ENCODE measurements at regions not wholly inside any gene's neighbourhood (a gene's known extent, or its start where the extent isn't known, plus 50 kb on each side); places are given as distances from the start of the nearest gene placed in this dataset.

DNA sequence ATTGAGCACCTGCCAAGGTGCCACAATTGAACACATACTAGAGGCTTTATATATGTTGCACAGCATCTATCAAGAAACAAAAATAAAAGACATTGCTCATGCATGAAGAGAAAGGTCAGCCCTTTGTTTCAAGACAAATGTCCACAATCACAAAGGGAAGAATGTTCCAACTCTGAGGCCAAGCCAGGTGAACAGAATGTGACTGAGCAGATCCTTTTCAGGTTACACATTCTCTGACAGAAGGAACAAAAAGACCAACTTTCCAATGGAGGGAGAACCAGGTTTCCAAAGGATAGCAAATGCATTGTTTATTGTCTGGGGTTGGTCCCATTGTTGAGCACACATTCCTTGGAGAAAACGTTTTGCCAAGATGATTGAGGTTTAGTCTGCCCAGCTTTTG is 50.2 kb upstream of the FAM174B start:
- H3K27me3 ChIP-seq (ENCODE audit: insufficient read depth, low read length) = peaks cover 9% of the 10 kb centered on the region; the same call in 1 of the 2 replicates
- no peaks in the 10 kb centered on the region for H4K20me1 ChIP-seq (ENCODE audit: insufficient read depth)
- ATAC-seq = no peak
- intact Hi-C loops (cut with micrococcal nuclease) = no loop called here
- H3K27ac ChIP-seq (ENCODE audit: low read depth, low read length) = no peak overlapping the region
- TF ChIP-seq, protein P1, sequence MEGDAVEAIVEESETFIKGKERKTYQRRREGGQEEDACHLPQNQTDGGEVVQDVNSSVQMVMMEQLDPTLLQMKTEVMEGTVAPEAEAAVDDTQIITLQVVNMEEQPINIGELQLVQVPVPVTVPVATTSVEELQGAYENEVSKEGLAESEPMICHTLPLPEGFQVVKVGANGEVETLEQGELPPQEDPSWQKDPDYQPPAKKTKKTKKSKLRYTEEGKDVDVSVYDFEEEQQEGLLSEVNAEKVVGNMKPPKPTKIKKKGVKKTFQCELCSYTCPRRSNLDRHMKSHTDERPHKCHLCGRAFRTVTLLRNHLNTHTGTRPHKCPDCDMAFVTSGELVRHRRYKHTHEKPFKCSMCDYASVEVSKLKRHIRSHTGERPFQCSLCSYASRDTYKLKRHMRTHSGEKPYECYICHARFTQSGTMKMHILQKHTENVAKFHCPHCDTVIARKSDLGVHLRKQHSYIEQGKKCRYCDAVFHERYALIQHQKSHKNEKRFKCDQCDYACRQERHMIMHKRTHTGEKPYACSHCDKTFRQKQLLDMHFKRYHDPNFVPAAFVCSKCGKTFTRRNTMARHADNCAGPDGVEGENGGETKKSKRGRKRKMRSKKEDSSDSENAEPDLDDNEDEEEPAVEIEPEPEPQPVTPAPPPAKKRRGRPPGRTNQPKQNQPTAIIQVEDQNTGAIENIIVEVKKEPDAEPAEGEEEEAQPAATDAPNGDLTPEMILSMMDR (IDR thresholded peaks at IDR 0.05 in 2 of 3, conservative IDR thresholded peaks at IDR 0.05 in 1 of 3; ENCODE audit: borderline replicate concordance in 1 of 3, insufficient read depth in 1 of 3, low read depth in 2 of 3, low read length in 2 of 3) = no peak
- BruUV-seq (replicated peaks) = no TSS peak
- no peak overlapping the region for H3K4me3 ChIP-seq (replicated peaks in 1 of 2; ENCODE audit: low read depth in 1 of 2, low read length in 2 of 2)
- ChIA-PET CTCF (no interaction called here), RAD21 (ENCODE audit: low non-redundant PET in 1 of 2, low total read pairs in 2 of 2, uncharacterized antibody in 2 of 2, unreplicated experiment in 2 of 2) (no interaction called here), POLR2A (no interaction called here)
- no peak overlapping the region for H3K4me2 ChIP-seq (ENCODE audit: low read length)
- no peaks in the 10 kb centered on the region for H3K4me1 ChIP-seq (ENCODE audit: control insufficient read depth in 1 of 2, insufficient read depth in 2 of 2, low read length in 2 of 2)
- no peaks in the 10 kb centered on the region for H3K9me3 ChIP-seq (ENCODE audit: control insufficient read depth in 1 of 2, insufficient read depth in 1 of 2, low read depth in 1 of 2, low read length in 2 of 2)
- H3K9me2 ChIP-seq (ENCODE audit: insufficient read depth) = no peaks in the 10 kb centered on the region
- H2AFZ ChIP-seq (ENCODE audit: low read depth, low read length, poor library complexity, severe bottlenecking) = no peak overlapping the region
- no peaks in the 10 kb centered on the region for H3K79me2 ChIP-seq (ENCODE audit: insufficient read depth, low read length)
- DNase-seq (ENCODE audit: low read depth, low spot score) = no peak
- no peaks in the 10 kb centered on the region for H3K36me3 ChIP-seq (ENCODE audit: control insufficient read depth in 1 of 2, insufficient read depth in 2 of 2, low read length in 2 of 2)
- H3K9ac ChIP-seq (ENCODE audit: low read length) = no peak overlapping the region

DNA sequence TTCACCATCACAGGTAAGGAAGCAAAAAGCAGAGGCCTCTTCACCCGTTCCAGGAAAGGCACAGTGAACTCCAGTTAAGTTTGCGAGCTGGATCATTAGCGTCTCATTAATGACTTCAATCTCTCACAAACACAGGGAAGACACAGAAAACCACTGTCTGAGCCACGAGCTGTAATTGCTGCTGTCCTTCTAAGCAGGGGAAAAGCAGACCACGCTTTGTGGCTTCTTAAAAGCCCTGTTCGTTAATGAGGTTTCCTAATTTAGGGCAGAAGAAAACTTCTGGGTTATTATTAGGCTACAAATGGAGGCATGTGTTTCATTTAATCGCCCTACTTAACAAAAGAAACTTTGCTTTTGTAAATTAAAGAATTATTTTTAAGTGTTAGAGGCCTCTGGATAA is 50.6 kb upstream of the FAM174B start:
- ChIA-PET POLR2A (no interaction called here), RAD21 (ENCODE audit: low non-redundant PET in 1 of 2, low total read pairs in 2 of 2, uncharacterized antibody in 2 of 2, unreplicated experiment in 2 of 2) (no interaction called here), CTCF (no interaction called here)
- Histone ChIP-seq H3K27ac (ENCODE audit: low read depth, low read length) (no peak overlapping the region), H3K4me1 (ENCODE audit: control insufficient read depth in 1 of 2, insufficient read depth in 2 of 2, low read length in 2 of 2) (no peaks in the 10 kb centered on the region), H3K79me2 (ENCODE audit: insufficient read depth, low read length) (no peaks in the 10 kb centered on the region), H3K9me3 (ENCODE audit: control insufficient read depth in 1 of 2, insufficient read depth in 1 of 2, low read depth in 1 of 2, low read length in 2 of 2) (no peaks in the 10 kb centered on the region), H3K9ac (ENCODE audit: low read length) (no peak overlapping the region), H3K4me3 (replicated peaks in 1 of 2; ENCODE audit: low read depth in 1 of 2, low read length in 2 of 2) (no peak overlapping the region), H3K27me3 (ENCODE audit: insufficient read depth, low read length) (peaks cover 9% of the 10 kb centered on the region; the same call in 1 of the 2 replicates), H3K4me2 (ENCODE audit: low read length) (no peak overlapping the region), H3K36me3 (ENCODE audit: control insufficient read depth in 1 of 2, insufficient read depth in 2 of 2, low read length in 2 of 2) (no peaks in the 10 kb centered on the region), H2AFZ (ENCODE audit: low read depth, low read length, poor library complexity, severe bottlenecking) (no peak overlapping the region), H4K20me1 (ENCODE audit: insufficient read depth) (no peaks in the 10 kb centered on the region), H3K9me2 (ENCODE audit: insufficient read depth) (no peaks in the 10 kb centered on the region)
- intact Hi-C loops (cut with micrococcal nuclease) = no loop called here
- DNase-seq (ENCODE audit: low read depth, low spot score) = no peak
- BruUV-seq (replicated peaks) = no TSS peak
- TF ChIP-seq ZFX (IDR thresholded peaks at IDR 0.05) (no peak), EZH2phosphoT487 (IDR thresholded peaks at IDR 0.05; ENCODE audit: borderline replicate concordance) (no peak), YY1 (IDR thresholded peaks at IDR 0.05; ENCODE audit: extremely low read depth, insufficient replicate concordance, low read depth, low read length) (no peak), SP1 (IDR thresholded peaks at IDR 0.05; ENCODE audit: low read depth) (no peak), CEBPB (IDR thresholded peaks at IDR 0.05; ENCODE audit: low read depth) (no peak), ZNF274 (IDR thresholded peaks at IDR 0.05; ENCODE audit: low read depth, low read length) (no peak), EZH2 (IDR thresholded peaks at IDR 0.05) (no peak), SRF (IDR thresholded peaks at IDR 0.05; ENCODE audit: low read depth) (no peak), FOSL1 (IDR thresholded peaks at IDR 0.05; ENCODE audit: low read depth) (no peak), RAD21 (IDR thresholded peaks at IDR 0.05; ENCODE audit: low read depth) (no peak), JUND (IDR thresholded peaks at IDR 0.05) (no peak), POLR2A (IDR thresholded peaks at IDR 0.05; ENCODE audit: borderline replicate concordance, extremely low read depth, insufficient read depth, insufficient read length) (no peak), SIN3A (IDR thresholded peaks at IDR 0.05; ENCODE audit: low read depth) (no peak), POLR2AphosphoS5 (IDR thresholded peaks at IDR 0.05; ENCODE audit: low read depth, low read length) (no peak)
- TF ChIP-seq, protein P2, sequence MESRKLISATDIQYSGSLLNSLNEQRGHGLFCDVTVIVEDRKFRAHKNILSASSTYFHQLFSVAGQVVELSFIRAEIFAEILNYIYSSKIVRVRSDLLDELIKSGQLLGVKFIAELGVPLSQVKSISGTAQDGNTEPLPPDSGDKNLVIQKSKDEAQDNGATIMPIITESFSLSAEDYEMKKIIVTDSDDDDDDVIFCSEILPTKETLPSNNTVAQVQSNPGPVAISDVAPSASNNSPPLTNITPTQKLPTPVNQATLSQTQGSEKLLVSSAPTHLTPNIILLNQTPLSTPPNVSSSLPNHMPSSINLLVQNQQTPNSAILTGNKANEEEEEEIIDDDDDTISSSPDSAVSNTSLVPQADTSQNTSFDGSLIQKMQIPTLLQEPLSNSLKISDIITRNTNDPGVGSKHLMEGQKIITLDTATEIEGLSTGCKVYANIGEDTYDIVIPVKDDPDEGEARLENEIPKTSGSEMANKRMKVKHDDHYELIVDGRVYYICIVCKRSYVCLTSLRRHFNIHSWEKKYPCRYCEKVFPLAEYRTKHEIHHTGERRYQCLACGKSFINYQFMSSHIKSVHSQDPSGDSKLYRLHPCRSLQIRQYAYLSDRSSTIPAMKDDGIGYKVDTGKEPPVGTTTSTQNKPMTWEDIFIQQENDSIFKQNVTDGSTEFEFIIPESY (IDR thresholded peaks at IDR 0.05; ENCODE audit: extremely low read depth, insufficient replicate concordance, low read length) = no peak
- no peak for ATAC-seq

All from HCT116 (cell line).